K562 (cell line): ENCODE measurements at regions not wholly inside any gene's neighbourhood (a gene's known extent, or its start where the extent isn't known, plus 50 kb on each side); places are given as distances from the start of the nearest gene placed in this dataset.
"Not testable (repeated sequence)": the region's sequence is repeated elsewhere in the genome, so short reads cannot be mapped to it uniquely, and the experiment has no call there.

Experiments
- ATAC-seq: fragments of 200-7000 bp; cut with Tn5 transposase; 3 replicates; pipeline ENCODE4 v1.9.1; 2020; ENCODE audit warnings: moderate library complexity
- BruUV-seq: library from RNA; stranded (reverse); fragments of 400-500 nt; replicated peaks from 2 replicates; lab custom pipeline; 2021; lab: Mats Ljungman, UMichigan
- CTCF ChIA-PET: fragments of 300-600 bp; formaldehyde crosslinking; extraction: SDS; loops from one replicate; lab custom pipeline; 2021; ENCODE audit warnings: low intra/inter-chr PET ratio; lab: Yijun Ruan, JAX
- POLR2A ChIA-PET: fragments of 300-600, 350-650 bp; sonication (Branson Sonifier 250); formaldehyde crosslinking; extraction: SDS; loops from one replicate; lab custom pipeline; 2021; ENCODE audit warnings: antibody characterized with exemption, inconsistent platforms; lab: Yijun Ruan, JAX
- DNase-seq, 4 experiments: peaks; one replicate each; pipeline versions ENCODE4 v3.0.0 to v3.0.0-alpha.2; 2011 to 2018; ENCODE audit warnings: low spot score in 3 of 4, mixed read lengths in 3 of 4; ENCODE audit errors: extremely low read depth in 1 of 4
- FAIRE-seq: peaks from 2 replicates; lab custom pipeline; 2011; peaks lifted over from hg19 to GRCh38; lab: Jason Lieb, UNC
- H2AFZ ChIP-seq: 2 replicates; pipeline ENCODE4 v1.6.0; 2011; ENCODE audit warnings: low read depth, low read length, control low read depth, inconsistent platforms
- H3K27ac ChIP-seq: fragments of 200-600 bp; 3 replicates; pipeline ENCODE4 v1.8.0; 2011; ENCODE audit warnings: low read depth, mild to moderate bottlenecking, control low read depth, inconsistent platforms, low read length, moderate library complexity, mixed read lengths; ENCODE audit errors: extremely low read depth
- H3K27me3 ChIP-seq, 2 experiments: fragments of 300-600 bp in 1 of 2; 2 replicates in 1 of 2; 3 replicates in 1 of 2; pipeline versions ENCODE4 v1.6.0 to v1.8.0; 2011; ENCODE audit warnings: inconsistent platforms in 2 of 2, low read length in 2 of 2, mild to moderate bottlenecking in 1 of 2, mixed read lengths in 1 of 2, moderate library complexity in 1 of 2; ENCODE audit not compliant: control insufficient read depth in 2 of 2, insufficient read depth in 2 of 2
- H3K36me3 ChIP-seq: fragments of 300-600 bp; 3 replicates; pipeline ENCODE4 v1.8.0; 2011; ENCODE audit warnings: mild to moderate bottlenecking, low read length, inconsistent platforms; ENCODE audit not compliant: control insufficient read depth, insufficient read depth
- H3K4me1 ChIP-seq, 2 experiments: fragments of 200-600 bp in 1 of 2; replicated peaks in 1 of 2; 2 replicates in 1 of 2; 3 replicates in 1 of 2; pipeline versions ENCODE4 v1.5.1 to v1.8.0; 2011; ENCODE audit warnings: inconsistent platforms in 2 of 2, low read length in 2 of 2, mild to moderate bottlenecking in 1 of 2, mixed read lengths in 1 of 2, moderate library complexity in 1 of 2; ENCODE audit not compliant: control insufficient read depth in 2 of 2, insufficient read depth in 2 of 2
- H3K4me2 ChIP-seq: 2 replicates; pipeline ENCODE4 v1.6.1; 2011; ENCODE audit warnings: low read length, control low read depth, inconsistent platforms, mixed read lengths; ENCODE audit not compliant: insufficient read depth
- H3K4me3 ChIP-seq: fragments of 200-600 bp; sonication (generic), shearing (Covaris generic); 2 replicates; pipeline ENCODE4 v1.5.1; 2016; ENCODE audit warnings: control low read depth, inconsistent platforms
- H3K79me2 ChIP-seq: fragments of 200-600 bp; 3 replicates; pipeline ENCODE4 v1.8.0; 2011; ENCODE audit warnings: low read length, inconsistent platforms; ENCODE audit not compliant: control insufficient read depth, insufficient read depth
- H3K9ac ChIP-seq, 2 experiments: 2 replicates each; pipeline versions ENCODE4 v1.6.0 to v1.6.1; 2011; ENCODE audit warnings: low read depth in 2 of 2, low read length in 2 of 2, control low read depth in 1 of 2, inconsistent platforms in 1 of 2, mild to moderate bottlenecking in 1 of 2, mixed read lengths in 1 of 2; ENCODE audit not compliant: insufficient read depth in 1 of 2
- H3K9me1 ChIP-seq: one replicate; pipeline ENCODE4 v1.6.0; 2011; ENCODE audit warnings: inconsistent platforms, mild to moderate bottlenecking, low read length, moderate library complexity; ENCODE audit not compliant: control insufficient read depth, insufficient read depth
- H3K9me3 ChIP-seq: replicated peaks from 2 replicates; pipeline ENCODE4 v1.5.1; 2011; ENCODE audit warnings: low read depth, low read length, inconsistent platforms; ENCODE audit not compliant: control insufficient read depth, insufficient read depth
- H4K20me1 ChIP-seq: replicated peaks from 2 replicates; pipeline ENCODE4 v1.6.1; 2011; ENCODE audit warnings: low read length, inconsistent platforms, mixed read lengths; ENCODE audit not compliant: control insufficient read depth, insufficient read depth
- ARID2 ChIP-seq: fragments of 450-650 bp; IDR thresholded peaks from 2 replicates; pipeline ENCODE4 v1.6.1; 2017; ENCODE audit warnings: antibody characterized with exemption, mild to moderate bottlenecking
- LEF1 ChIP-seq: fragments of 450-650 bp; IDR thresholded peaks from 2 replicates; pipeline ENCODE4 v1.6.1; 2016; ENCODE audit warnings: mild to moderate bottlenecking
- MTF1 ChIP-seq: fragments of 250-450 bp; sonication (Bioruptor Pico); IDR thresholded peaks from 2 replicates; pipeline ENCODE4 v1.9.0; 2021; ENCODE audit warnings: moderate library complexity, mild to moderate bottlenecking, inconsistent platforms, borderline replicate concordance
- NCOA4 ChIP-seq: fragments of 450-650 bp; IDR thresholded peaks from 2 replicates; pipeline ENCODE4 v1.6.1; 2018; ENCODE audit warnings: mild to moderate bottlenecking; ENCODE audit not compliant: partially characterized antibody
- ZZZ3 ChIP-seq: fragments of 450-650 bp; IDR thresholded peaks from 2 replicates; pipeline ENCODE4 v1.6.1; 2016; ENCODE audit warnings: antibody characterized with exemption, mild to moderate bottlenecking, moderate library complexity
- WGBS: fragments of 100-300 bp; shearing (Covaris generic); methylation state at CpG from one replicate; pipeline ENCODE4 v1.1.6; 2016; ENCODE audit warnings: low coverage, mixed read lengths; ENCODE audit not compliant: insufficient coverage; ENCODE audit errors: missing lambda C conversion rate; 5-methylcytosine and 5-hydroxymethylcytosine counted together
- in situ Hi-C: fragments of 300-500 bp; cut with MboI; formaldehyde crosslinking; loops from 4 replicates; pipeline ENCODE4 v1.15.0; 2018; ENCODE audit warnings: inconsistent platforms, mixed read lengths
- intact Hi-C: fragments of 100-400 bp; cut with micrococcal nuclease; formaldehyde crosslinking; loops from 2 replicates; pipeline ENCODE4 v1.14.2; 2022
- TF ChIP-seq, protein P1 (sequence below): sonication (generic); formaldehyde crosslinking; IDR thresholded peaks from 2 replicates; pipeline ENCODE4 v1.8.0; 2022; ENCODE audit warnings: missing genetic modification reagents, mild to moderate bottlenecking, borderline replicate concordance

DNA sequence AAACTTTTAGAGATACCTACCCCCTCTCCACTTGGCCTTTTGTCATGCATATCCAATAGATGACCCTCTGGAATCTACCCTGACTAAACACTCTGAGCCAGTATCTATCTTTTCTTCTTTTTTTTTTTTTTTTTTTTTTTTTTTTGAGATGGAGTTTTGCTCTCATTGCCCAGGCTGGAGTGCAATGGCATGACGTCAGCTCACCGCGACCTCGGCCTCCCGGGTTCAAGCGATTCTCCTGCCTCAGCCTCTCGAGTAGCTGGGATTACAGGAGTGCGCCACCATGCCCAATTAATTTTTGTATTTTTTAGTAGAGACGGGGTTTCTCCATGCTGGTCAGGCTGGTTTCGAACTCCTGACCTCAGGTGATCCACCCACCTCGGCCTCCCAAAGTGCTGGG is 50.8 kb upstream of the GRIN2B start:
- in situ Hi-C loops, H3K36me3 ChIP-seq, ATAC-seq, H3K79me2 ChIP-seq, H3K4me3 ChIP-seq, H2AFZ ChIP-seq, H4K20me1 ChIP-seq, H3K27me3 ChIP-seq, BruUV-seq, intact Hi-C loops, H3K27ac ChIP-seq, DNase-seq, H3K9ac ChIP-seq, CTCF ChIA-PET, FAIRE-seq, H3K4me1 ChIP-seq, H3K9me3 ChIP-seq, H3K4me2 ChIP-seq, H3K9me1 ChIP-seq: not testable (repeated sequence)
- POLR2A ChIA-PET, result interaction anchor here (0.6 kb wide), 1 partner anchor 356 kb away, joined by 3 read pairs; no protein-coding TSS in a partner anchor
- WGBS, result 0% methylated on average over 3 of the region's 11 CpGs

DNA sequence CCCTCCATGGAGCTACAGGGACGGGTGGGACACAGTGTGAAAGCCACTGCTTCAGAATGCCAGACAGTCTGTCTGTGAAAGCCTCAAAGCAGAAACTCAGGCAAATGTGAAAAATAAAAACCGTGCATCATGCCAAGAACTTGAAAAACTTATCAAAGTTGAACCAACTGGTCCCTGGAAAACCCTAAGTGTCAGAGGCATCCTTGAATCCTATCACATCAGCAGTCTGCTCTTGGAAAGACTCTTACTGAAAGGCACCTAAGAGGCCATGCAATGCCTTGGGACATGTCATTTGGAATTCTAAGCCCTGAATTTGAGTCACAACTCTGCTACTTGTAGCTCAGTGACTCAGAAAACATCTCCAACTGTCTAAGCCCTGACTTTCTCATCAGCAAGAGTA is 62.4 kb upstream of the GRIN2B start:
- 6% methylated on average over 2 of the region's 2 CpGs for WGBS
- no peaks in the 10 kb centered on the region for H3K4me1 ChIP-seq
- POLR2A ChIA-PET, result interaction anchor here (1.1 kb wide), 1 partner anchor 29 kb away, joined by 3 read pairs; no protein-coding TSS in a partner anchor
- no peaks in the 10 kb centered on the region for H3K9me3 ChIP-seq
- CTCF ChIA-PET, result no interaction called here
- BruUV-seq, result no TSS peak
- H3K27me3 ChIP-seq, result no peaks in the 10 kb centered on the region
- in situ Hi-C loops (no loop called here), intact Hi-C loops (no loop called here)
- no peak overlapping the region for H3K27ac ChIP-seq
- no peaks in the 10 kb centered on the region for H3K9me1 ChIP-seq
- TF ChIP-seq, protein P1, sequence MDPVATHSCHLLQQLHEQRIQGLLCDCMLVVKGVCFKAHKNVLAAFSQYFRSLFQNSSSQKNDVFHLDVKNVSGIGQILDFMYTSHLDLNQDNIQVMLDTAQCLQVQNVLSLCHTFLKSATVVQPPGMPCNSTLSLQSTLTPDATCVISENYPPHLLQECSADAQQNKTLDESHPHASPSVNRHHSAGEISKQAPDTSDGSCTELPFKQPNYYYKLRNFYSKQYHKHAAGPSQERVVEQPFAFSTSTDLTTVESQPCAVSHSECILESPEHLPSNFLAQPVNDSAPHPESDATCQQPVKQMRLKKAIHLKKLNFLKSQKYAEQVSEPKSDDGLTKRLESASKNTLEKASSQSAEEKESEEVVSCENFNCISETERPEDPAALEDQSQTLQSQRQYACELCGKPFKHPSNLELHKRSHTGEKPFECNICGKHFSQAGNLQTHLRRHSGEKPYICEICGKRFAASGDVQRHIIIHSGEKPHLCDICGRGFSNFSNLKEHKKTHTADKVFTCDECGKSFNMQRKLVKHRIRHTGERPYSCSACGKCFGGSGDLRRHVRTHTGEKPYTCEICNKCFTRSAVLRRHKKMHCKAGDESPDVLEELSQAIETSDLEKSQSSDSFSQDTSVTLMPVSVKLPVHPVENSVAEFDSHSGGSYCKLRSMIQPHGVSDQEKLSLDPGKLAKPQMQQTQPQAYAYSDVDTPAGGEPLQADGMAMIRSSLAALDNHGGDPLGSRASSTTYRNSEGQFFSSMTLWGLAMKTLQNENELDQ (CRISPR knock-in tag), result no peak
- TF ChIP-seq NCOA4 (no peak), MTF1 (CRISPR knock-in tag) (no peak), ZZZ3 (no peak), LEF1 (no peak), ARID2 (no peak)
- DNase-seq, result no peak
- no peaks in the 10 kb centered on the region for H4K20me1 ChIP-seq
- no peak for ATAC-seq
- H3K79me2 ChIP-seq, result no peaks in the 10 kb centered on the region
- no peak overlapping the region for H3K4me3 ChIP-seq
- H3K4me2 ChIP-seq, result no peak overlapping the region
- no peak for FAIRE-seq
- no peaks in the 10 kb centered on the region for H3K36me3 ChIP-seq
- no peak overlapping the region for H3K9ac ChIP-seq
- H2AFZ ChIP-seq, result no peak overlapping the region
